OCI-LY7 (cell line): ENCODE measurements at regions not wholly inside any gene's neighbourhood (a gene's known extent, or its start where the extent isn't known, plus 50 kb on each side); places are given as distances from the start of the nearest gene placed in this dataset.

Experiments used
- BruUV-seq: library from RNA; stranded (reverse); fragments of 400-500 nt; replicated peaks from 2 replicates; lab custom pipeline; 2021; lab: Mats Ljungman, UMichigan
- CTCF ChIA-PET: fragments of 300-600 bp; sonication (Branson Sonifier 250); formaldehyde crosslinking; loops from one replicate; lab custom pipeline; 2022; ENCODE audit warnings: antibody characterized with exemption; ENCODE audit not compliant: unreplicated experiment; lab: Charles Lee
- POLR2A ChIA-PET: fragments of 300-600 bp; sonication (Branson Sonifier 250); formaldehyde crosslinking; loops from one replicate; lab custom pipeline; 2022; ENCODE audit warnings: antibody characterized with exemption; lab: Charles Lee
- DNase-seq: peaks from one replicate; pipeline ENCODE4 v3.0.0-alpha.2; 2015; ENCODE audit warnings: low spot score
- H2AFZ ChIP-seq: fragments of 200-600 bp; sonication (generic), shearing (Covaris generic); 2 replicates; pipeline ENCODE4 v1.6.1; 2014; ENCODE audit warnings: mild to moderate bottlenecking, antibody characterized with exemption, low read length, moderate library complexity
- H3K27ac ChIP-seq: fragments of 200-600 bp; sonication (generic); 2 replicates; pipeline ENCODE4 v1.5.1; 2014; ENCODE audit warnings: mixed run types, low read depth, mild to moderate bottlenecking, moderate library complexity, low read length, inconsistent platforms; ENCODE audit not compliant: poor library complexity, severe bottlenecking
- H3K36me3 ChIP-seq: fragments of 200-600 bp; sonication (generic); 2 replicates; pipeline ENCODE4 v1.6.1; 2014; ENCODE audit warnings: mild to moderate bottlenecking, antibody characterized with exemption, low read length, moderate library complexity, mixed read lengths; ENCODE audit not compliant: insufficient read depth
- H3K4me1 ChIP-seq: fragments of 200-600 bp; sonication (generic); 2 replicates; pipeline ENCODE4 v1.5.1; 2014; ENCODE audit warnings: mild to moderate bottlenecking, low read length; ENCODE audit not compliant: insufficient read depth, poor library complexity, severe bottlenecking
- H3K4me2 ChIP-seq: fragments of 200-600 bp; sonication (generic); 2 replicates; pipeline ENCODE4 v1.6.1; 2014; ENCODE audit warnings: mild to moderate bottlenecking, low read length
- H3K4me3 ChIP-seq: fragments of 200-600 bp; sonication (generic); 2 replicates; pipeline ENCODE4 v1.5.1; 2014; ENCODE audit warnings: mild to moderate bottlenecking, low read depth, low read length; ENCODE audit not compliant: poor library complexity, severe bottlenecking
- H3K79me2 ChIP-seq: fragments of 200-600 bp; sonication (generic); 2 replicates; pipeline ENCODE4 v1.6.1; 2016; ENCODE audit warnings: low read depth, mild to moderate bottlenecking, low read length, moderate library complexity, mixed read lengths; ENCODE audit not compliant: insufficient read depth
- H3K9me2 ChIP-seq: fragments of 200-600 bp; sonication (generic); 2 replicates; pipeline ENCODE4 v1.6.1; 2016; ENCODE audit warnings: mild to moderate bottlenecking, low read length, mixed read lengths; ENCODE audit not compliant: insufficient read depth
- H3K9me3 ChIP-seq: fragments of 200-600 bp; sonication (generic); 2 replicates; pipeline ENCODE4 v1.6.1; 2014; ENCODE audit warnings: mild to moderate bottlenecking, mixed run types, low read length, mixed read lengths
- H4K20me1 ChIP-seq: fragments of 200-600 bp; sonication (generic); 2 replicates; pipeline ENCODE4 v1.6.1; 2014; ENCODE audit warnings: mild to moderate bottlenecking, antibody characterized with exemption, low read length, moderate library complexity, mixed read lengths; ENCODE audit not compliant: insufficient read depth
- EZH2phosphoT487 ChIP-seq: fragments of 200-600 bp; sonication (generic); IDR thresholded peaks from 2 replicates; pipeline ENCODE4 v1.6.1; 2018; ENCODE audit warnings: low read depth, borderline replicate concordance, mild to moderate bottlenecking, mixed run types, antibody characterized with exemption, low read length, moderate library complexity, mixed read lengths
- intact Hi-C: fragments of 100-400 bp; cut with micrococcal nuclease; formaldehyde crosslinking; loops from one replicate; pipeline ENCODE4 v1.10.0; 2022; ENCODE audit not compliant: unreplicated experiment
- TF ChIP-seq, protein P1 (sequence below): fragments of 200-600 bp; sonication (generic); conservative IDR thresholded peaks from 2 replicates; pipeline ENCODE4 v1.5.1; 2014; ENCODE audit warnings: mild to moderate bottlenecking, antibody characterized with exemption, low read length, moderate library complexity, mixed read lengths

DNA sequence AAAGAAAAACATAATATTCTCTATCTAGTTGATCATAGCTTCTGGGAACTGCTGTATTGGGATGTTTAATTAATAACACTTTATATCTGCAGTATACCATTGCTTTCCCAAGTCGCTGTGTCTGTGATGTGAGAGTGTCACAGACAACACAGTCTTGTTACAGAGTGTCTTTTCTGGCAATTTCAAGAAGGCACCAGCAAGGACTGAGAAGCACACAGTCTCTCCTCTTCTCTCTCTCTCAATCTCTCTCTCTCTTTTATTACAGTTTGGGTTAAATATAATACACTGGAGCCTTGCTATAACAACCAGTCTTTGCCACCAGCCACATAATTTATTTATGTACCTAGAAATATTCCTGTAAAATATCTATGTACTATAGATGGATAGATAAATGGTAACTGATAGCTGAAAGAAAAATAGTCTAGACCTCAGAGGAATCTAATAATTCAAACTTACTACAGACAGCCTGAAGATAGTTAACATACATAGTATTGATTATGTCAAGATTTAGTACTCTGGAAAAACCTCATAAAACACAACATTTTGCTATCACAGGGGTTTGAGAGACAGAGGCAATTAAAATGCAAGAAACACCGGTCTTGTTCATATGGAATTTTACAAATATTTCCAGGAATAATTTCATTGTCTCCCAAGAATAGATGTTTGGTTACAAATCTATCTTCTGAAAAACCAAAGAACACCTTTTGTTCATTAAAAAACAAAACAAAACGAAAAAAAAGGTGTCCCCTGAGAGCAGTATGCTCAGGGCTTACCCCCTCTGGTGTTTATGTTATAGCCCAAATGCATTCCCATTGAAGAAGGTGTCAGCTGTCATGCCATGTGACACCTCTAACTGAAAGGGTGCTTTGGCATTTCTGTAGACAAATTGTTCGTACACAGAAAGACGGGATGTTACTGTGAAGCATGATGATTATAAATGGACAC, 507.8 kb downstream of the TBC1D4 start:
- no peaks in the 10 kb centered on the region for H4K20me1 ChIP-seq
- POLR2A ChIA-PET: interaction anchor here (1.0 kb wide), 1 partner anchor 162 kb away, joined by 4 read pairs; no protein-coding TSS in a partner anchor
- BruUV-seq: no TSS peak
- H3K9me2 ChIP-seq: no peaks in the 10 kb centered on the region
- H3K4me3 ChIP-seq: no peak overlapping the region
- no peaks in the 10 kb centered on the region for H3K79me2 ChIP-seq
- H3K36me3 ChIP-seq: no peaks in the 10 kb centered on the region
- intact Hi-C loops: no loop called here
- no peak overlapping the region for H2AFZ ChIP-seq
- no peak for DNase-seq
- no peak for TF ChIP-seq EZH2phosphoT487
- TF ChIP-seq, protein P1, sequence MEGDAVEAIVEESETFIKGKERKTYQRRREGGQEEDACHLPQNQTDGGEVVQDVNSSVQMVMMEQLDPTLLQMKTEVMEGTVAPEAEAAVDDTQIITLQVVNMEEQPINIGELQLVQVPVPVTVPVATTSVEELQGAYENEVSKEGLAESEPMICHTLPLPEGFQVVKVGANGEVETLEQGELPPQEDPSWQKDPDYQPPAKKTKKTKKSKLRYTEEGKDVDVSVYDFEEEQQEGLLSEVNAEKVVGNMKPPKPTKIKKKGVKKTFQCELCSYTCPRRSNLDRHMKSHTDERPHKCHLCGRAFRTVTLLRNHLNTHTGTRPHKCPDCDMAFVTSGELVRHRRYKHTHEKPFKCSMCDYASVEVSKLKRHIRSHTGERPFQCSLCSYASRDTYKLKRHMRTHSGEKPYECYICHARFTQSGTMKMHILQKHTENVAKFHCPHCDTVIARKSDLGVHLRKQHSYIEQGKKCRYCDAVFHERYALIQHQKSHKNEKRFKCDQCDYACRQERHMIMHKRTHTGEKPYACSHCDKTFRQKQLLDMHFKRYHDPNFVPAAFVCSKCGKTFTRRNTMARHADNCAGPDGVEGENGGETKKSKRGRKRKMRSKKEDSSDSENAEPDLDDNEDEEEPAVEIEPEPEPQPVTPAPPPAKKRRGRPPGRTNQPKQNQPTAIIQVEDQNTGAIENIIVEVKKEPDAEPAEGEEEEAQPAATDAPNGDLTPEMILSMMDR: no peak
- H3K4me1 ChIP-seq: no peaks in the 10 kb centered on the region
- H3K4me2 ChIP-seq: no peak overlapping the region
- H3K9me3 ChIP-seq: no peaks in the 10 kb centered on the region
- no peak overlapping the region for H3K27ac ChIP-seq
- CTCF ChIA-PET: no interaction called here

GRCh38 chr13:74969419-74969818, 512.5 kb downstream of the TBC1D4 start:
- ChIA-PET POLR2A (no interaction called here), CTCF (no interaction called here)
- no TSS peak for BruUV-seq
- no peaks in the 10 kb centered on the region for H3K4me1 ChIP-seq
- H3K36me3 ChIP-seq: no peaks in the 10 kb centered on the region
- DNase-seq: no peak
- H4K20me1 ChIP-seq: no peaks in the 10 kb centered on the region
- intact Hi-C loops: no loop called here
- no peaks in the 10 kb centered on the region for H3K79me2 ChIP-seq
- H3K4me3 ChIP-seq: no peak overlapping the region
- no peaks in the 10 kb centered on the region for H3K9me2 ChIP-seq
- H3K4me2 ChIP-seq: no peak overlapping the region
- no peak overlapping the region for H2AFZ ChIP-seq
- H3K27ac ChIP-seq: no peak overlapping the region
- H3K9me3 ChIP-seq: no peaks in the 10 kb centered on the region
- TF ChIP-seq, protein P1: no peak
- TF ChIP-seq EZH2phosphoT487: no peak
